HCT116 (cell line): ENCODE measurements at regions not wholly inside any gene's neighbourhood (a gene's known extent, or its start where the extent isn't known, plus 50 kb on each side); places are given as distances from the start of the nearest gene placed in this dataset.

Source experiments
- ATAC-seq: fragments of 200-7000 bp; cut with Tn5 transposase; 2 replicates; pipeline ENCODE4 v1.9.1; 2020; ENCODE audit warnings: mild to moderate bottlenecking, moderate library complexity
- BruUV-seq: library from RNA; stranded (reverse); fragments of 400-500 nt; replicated peaks from 2 replicates; lab custom pipeline; 2021; lab: Mats Ljungman, UMichigan
- CTCF ChIA-PET: fragments of 300-600 bp; sonication (Branson Sonifier 250); formaldehyde crosslinking; loops from one replicate; lab custom pipeline; 2021; ENCODE audit warnings: antibody characterized with exemption; lab: Charles Lee
- POLR2A ChIA-PET: fragments of 300-600, 350-600 bp; sonication (Branson Sonifier 250); formaldehyde crosslinking; loops from one replicate; lab custom pipeline; 2021; ENCODE audit warnings: antibody characterized with exemption; lab: Charles Lee
- RAD21 ChIA-PET, 2 experiments: fragments of 300-600 bp; sonication (Branson Sonifier 250); formaldehyde crosslinking; loops; one replicate each; lab custom pipeline; 2023; ENCODE audit warnings: low total read pairs in 2 of 2; ENCODE audit not compliant: uncharacterized antibody in 2 of 2, unreplicated experiment in 2 of 2, low non-redundant PET in 1 of 2; lab: Charles Lee
- DNase-seq: peaks from one replicate; pipeline ENCODE4 v3.0.0-alpha.2; 2010; ENCODE audit warnings: low read depth, low spot score
- H2AFZ ChIP-seq: fragments of 200-600 bp; shearing (Covaris generic), sonication (generic); 2 replicates; pipeline ENCODE4 v1.6.1; 2017; ENCODE audit warnings: low read depth, mixed run types, mixed read lengths, antibody characterized with exemption, low read length; ENCODE audit not compliant: poor library complexity, severe bottlenecking
- H3K27ac ChIP-seq: 2 replicates; pipeline ENCODE4 v1.5.1; 2012; ENCODE audit warnings: low read depth, low read length
- H3K27me3 ChIP-seq: fragments of 200-600 bp; sonication (generic); 2 replicates; pipeline ENCODE4 v1.6.1; 2016; ENCODE audit warnings: mixed run types, low read length, mixed read lengths; ENCODE audit not compliant: insufficient read depth
- H3K36me3 ChIP-seq, 2 experiments: fragments of 200-500 bp in 1 of 2; fragments of 200-600 bp in 1 of 2; sonication (Bioruptor generic) in 1 of 2; sonication (generic) in 1 of 2; 2 replicates each; pipeline versions ENCODE4 v1.5.1 to v1.6.1; 2014 to 2016; ENCODE audit warnings: low read length in 2 of 2, inconsistent platforms in 1 of 2, mixed read lengths in 1 of 2, mixed run types in 1 of 2; ENCODE audit not compliant: insufficient read depth in 2 of 2, control insufficient read depth in 1 of 2
- H3K4me1 ChIP-seq, 2 experiments: fragments of 200-600 bp in 1 of 2; sonication (generic) in 1 of 2; 2 replicates each; pipeline versions ENCODE4 v1.5.1 to v1.6.1; 2012 to 2017; ENCODE audit warnings: low read length in 2 of 2, inconsistent platforms in 1 of 2, mild to moderate bottlenecking in 1 of 2, mixed read lengths in 1 of 2, mixed run types in 1 of 2, moderate library complexity in 1 of 2; ENCODE audit not compliant: insufficient read depth in 2 of 2, control insufficient read depth in 1 of 2
- H3K4me2 ChIP-seq: fragments of 200-600 bp; sonication (generic); 2 replicates; pipeline ENCODE4 v1.6.1; 2017; ENCODE audit warnings: mixed run types, low read length, mixed read lengths
- H3K4me3 ChIP-seq, 2 experiments: fragments of 200-600 bp in 1 of 2; sonication (generic) in 1 of 2; replicated peaks in 1 of 2; 2 replicates each; pipeline ENCODE4 v1.5.1; 2011 to 2016; ENCODE audit warnings: low read length in 2 of 2, control low read depth in 1 of 2, low read depth in 1 of 2, mild to moderate bottlenecking in 1 of 2, mixed read lengths in 1 of 2, mixed run types in 1 of 2
- H3K79me2 ChIP-seq: fragments of 200-600 bp; sonication (generic); 2 replicates; pipeline ENCODE4 v1.6.1; 2017; ENCODE audit warnings: mild to moderate bottlenecking, mixed run types, low read length, moderate library complexity, mixed read lengths; ENCODE audit not compliant: insufficient read depth
- H3K9ac ChIP-seq: fragments of 200-600 bp; sonication (generic); 2 replicates; pipeline ENCODE4 v1.6.1; 2016; ENCODE audit warnings: low read length, mixed read lengths
- H3K9me2 ChIP-seq: fragments of 200-600 bp; sonication (generic), shearing (Covaris generic); 2 replicates; pipeline ENCODE4 v1.6.1; 2017; ENCODE audit warnings: mixed run types, mild to moderate bottlenecking, moderate library complexity; ENCODE audit not compliant: insufficient read depth
- H3K9me3 ChIP-seq, 2 experiments: fragments of 200-500 bp in 1 of 2; fragments of 200-600 bp in 1 of 2; sonication (Bioruptor generic) in 1 of 2; sonication (generic) in 1 of 2; 2 replicates each; pipeline ENCODE4 v1.6.1; 2014 to 2017; ENCODE audit warnings: low read length in 2 of 2, mixed read lengths in 2 of 2, inconsistent platforms in 1 of 2, low read depth in 1 of 2, mild to moderate bottlenecking in 1 of 2, mixed run types in 1 of 2, moderate library complexity in 1 of 2; ENCODE audit not compliant: control insufficient read depth in 1 of 2, insufficient read depth in 1 of 2
- H4K20me1 ChIP-seq: fragments of 200-600 bp; sonication (generic), shearing (Covaris generic); 2 replicates; pipeline ENCODE4 v1.6.1; 2017; ENCODE audit warnings: mixed run types, mild to moderate bottlenecking, moderate library complexity; ENCODE audit not compliant: insufficient read depth
- ATF3 ChIP-seq: IDR thresholded peaks from 2 replicates; pipeline ENCODE4 v1.6.1; 2012
- CBX3 ChIP-seq: IDR thresholded peaks from 2 replicates; pipeline ENCODE4 v1.6.1; 2012; ENCODE audit warnings: low read depth
- CTCF ChIP-seq, 3 experiments: fragments of 200-600 bp in 1 of 3; sonication (generic) in 1 of 3; IDR thresholded peaks in 2 of 3; conservative IDR thresholded peaks in 1 of 3; 2 replicates each; pipeline ENCODE4 v1.5.1; 2012 to 2017; ENCODE audit warnings: low read depth in 2 of 3, low read length in 2 of 3, antibody characterized with exemption in 1 of 3, borderline replicate concordance in 1 of 3, control low read depth in 1 of 3, mild to moderate bottlenecking in 1 of 3, mixed read lengths in 1 of 3, mixed run types in 1 of 3, moderate library complexity in 1 of 3; ENCODE audit not compliant: insufficient read depth in 1 of 3
- EZH2 ChIP-seq: fragments of 200-600 bp; sonication (generic); IDR thresholded peaks from 2 replicates; pipeline ENCODE4 v1.6.1; 2017; ENCODE audit warnings: antibody characterized with exemption, mixed run types
- EZH2phosphoT487 ChIP-seq: fragments of 200-600 bp; IDR thresholded peaks from 2 replicates; pipeline ENCODE4 v1.6.1; 2018; ENCODE audit warnings: antibody characterized with exemption, borderline replicate concordance
- FOSL1 ChIP-seq: IDR thresholded peaks from 2 replicates; pipeline ENCODE4 v1.6.1; 2012; ENCODE audit warnings: low read depth
- JUND ChIP-seq: IDR thresholded peaks from 2 replicates; pipeline ENCODE4 v1.6.1; 2012
- MAX ChIP-seq: IDR thresholded peaks from 2 replicates; pipeline ENCODE4 v1.6.1; 2012
- POLR2A ChIP-seq: IDR thresholded peaks from 2 replicates; pipeline ENCODE4 v1.7.0; 2011; ENCODE audit warnings: borderline replicate concordance; ENCODE audit not compliant: insufficient read depth, insufficient read length; ENCODE audit errors: extremely low read depth
- POLR2AphosphoS5 ChIP-seq: IDR thresholded peaks from 2 replicates; pipeline ENCODE4 v1.6.1; 2011; ENCODE audit warnings: mild to moderate bottlenecking, low read depth, low read length, moderate library complexity
- RAD21 ChIP-seq: IDR thresholded peaks from 2 replicates; pipeline ENCODE4 v1.6.1; 2012; ENCODE audit warnings: low read depth, mild to moderate bottlenecking
- REST ChIP-seq: IDR thresholded peaks from 2 replicates; pipeline ENCODE4 v1.6.1; 2012; ENCODE audit warnings: low read depth
- SIN3A ChIP-seq: IDR thresholded peaks from 2 replicates; pipeline ENCODE4 v1.6.1; 2012; ENCODE audit warnings: low read depth
- SRF ChIP-seq: IDR thresholded peaks from 2 replicates; pipeline ENCODE4 v1.6.1; 2012; ENCODE audit warnings: low read depth
- TCF7L2 ChIP-seq: IDR thresholded peaks from 2 replicates; pipeline ENCODE4 v1.7.0; 2011; ENCODE audit warnings: borderline replicate concordance, inconsistent platforms; ENCODE audit not compliant: insufficient read depth, insufficient read length; ENCODE audit errors: extremely low read depth
- YY1 ChIP-seq: IDR thresholded peaks from 2 replicates; pipeline ENCODE4 v1.6.1; 2011; ENCODE audit warnings: low read length, low read depth, moderate library complexity, mild to moderate bottlenecking; ENCODE audit not compliant: insufficient replicate concordance; ENCODE audit errors: extremely low read depth
- ZBTB33 ChIP-seq: IDR thresholded peaks from 2 replicates; pipeline ENCODE4 v1.6.1; 2011; ENCODE audit warnings: mild to moderate bottlenecking, low read length, moderate library complexity; ENCODE audit not compliant: insufficient replicate concordance; ENCODE audit errors: extremely low read depth
- ZFX ChIP-seq: fragments of 450-650 bp; IDR thresholded peaks from 2 replicates; pipeline ENCODE4 v1.6.1; 2017
- intact Hi-C: fragments of 100-400 bp; cut with micrococcal nuclease; formaldehyde crosslinking; loops from 2 replicates; pipeline ENCODE4 v1.10.0; 2022

- no peak for TF ChIP-seq MAX
- TF ChIP-seq SRF, result no peak
- no peak for TF ChIP-seq ZFX
- no peak for TF ChIP-seq ATF3
Measured at GRCh38 chr1:208409176-208409575, 165.0 kb upstream of the PLXNA2 start (continued).

GRCh38 chr1:208410409-208410808 lies 166.2 kb upstream of the PLXNA2 start:
- intact Hi-C loops, result no loop called here
- no peak for DNase-seq
- Histone ChIP-seq H3K9me2 (no peaks in the 10 kb centered on the region), H3K9me3 (no peaks in the 10 kb centered on the region), H2AFZ (no peak overlapping the region), H3K27me3 (peaks cover 7% of the 10 kb centered on the region; the same call in 1 of the 2 replicates), H4K20me1 (no peaks in the 10 kb centered on the region), H3K4me2 (no peak overlapping the region), H3K4me3 (no peak overlapping the region), H3K9ac (no peak overlapping the region), H3K27ac (no peak overlapping the region), H3K79me2 (no peaks in the 10 kb centered on the region), H3K36me3 (no peaks in the 10 kb centered on the region), H3K4me1 (no peaks in the 10 kb centered on the region)
- POLR2A ChIA-PET, result no interaction called here
- ATAC-seq, result no peak
- no TSS peak for BruUV-seq
- TF ChIP-seq FOSL1, result no peak
- TF ChIP-seq ZBTB33, result no peak
- no peak for TF ChIP-seq POLR2A
- TF ChIP-seq SRF, result no peak
- TF ChIP-seq YY1, result no peak
- TF ChIP-seq REST, result no peak
- TF ChIP-seq RAD21, result no peak
- no peak for TF ChIP-seq CTCF (IDR thresholded peaks at IDR 0.05 in 2 of 3, conservative IDR thresholded peaks at IDR 0.05 in 1 of 3; ENCODE audit: borderline replicate concordance in 1 of 3, insufficient read depth in 1 of 3, low read depth in 2 of 3, low read length in 2 of 3)
- no peak for TF ChIP-seq SIN3A
- TF ChIP-seq CBX3, result no peak
- no peak for TF ChIP-seq EZH2
- TF ChIP-seq ZFX, result no peak
- no peak for TF ChIP-seq TCF7L2
- no peak for TF ChIP-seq POLR2AphosphoS5
- TF ChIP-seq JUND, result no peak
- TF ChIP-seq MAX, result no peak
- TF ChIP-seq EZH2phosphoT487, result no peak
- CTCF ChIA-PET, result no interaction called here
- RAD21 ChIA-PET, result no interaction called here
